Activated CD4-positive, alpha-beta T cell treated with anti-CD3 and anti-CD28 coated beads, Interleukin-2, Interleukin-4, amounts not matched to agents 100 ng/mL and 50 ng/mL, durations not matched to agents 16 hours and 8 hours (primary cell): ENCODE measurements at regions not wholly inside any gene's neighbourhood (a gene's known extent, or its start where the extent isn't known, plus 50 kb on each side); places are given as distances from the start of the nearest gene placed in this dataset.

Source experiments
- DNase-seq: peaks from one replicate; pipeline ENCODE4 v3.0.0-alpha.2; 2020; ENCODE audit warnings: low spot score

- DNase-seq: no peak
Measured at GRCh38 chr16:50956637-50957036, 194.4 kb downstream of the SALL1 start.

DNA sequence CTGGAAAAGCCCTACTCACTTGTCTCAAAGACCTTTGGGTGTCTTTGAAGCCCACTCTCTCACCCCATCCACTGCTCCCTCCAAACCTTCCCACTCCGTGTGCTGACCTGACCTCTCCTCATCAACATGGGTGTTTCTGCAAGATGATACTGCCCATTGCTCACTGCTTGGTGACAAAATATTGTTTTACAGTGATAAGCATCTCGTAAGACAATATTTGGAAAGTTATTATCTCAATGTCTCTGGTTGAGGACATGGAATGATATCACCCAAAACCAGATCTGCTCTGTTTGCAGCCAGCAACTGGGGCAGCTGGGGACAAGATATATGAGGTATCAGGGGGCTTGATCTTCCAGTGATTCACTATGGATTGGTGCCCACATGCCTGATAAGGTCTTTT, 195.8 kb downstream of the SALL1 start:
- DNase-seq: no peak

DNA sequence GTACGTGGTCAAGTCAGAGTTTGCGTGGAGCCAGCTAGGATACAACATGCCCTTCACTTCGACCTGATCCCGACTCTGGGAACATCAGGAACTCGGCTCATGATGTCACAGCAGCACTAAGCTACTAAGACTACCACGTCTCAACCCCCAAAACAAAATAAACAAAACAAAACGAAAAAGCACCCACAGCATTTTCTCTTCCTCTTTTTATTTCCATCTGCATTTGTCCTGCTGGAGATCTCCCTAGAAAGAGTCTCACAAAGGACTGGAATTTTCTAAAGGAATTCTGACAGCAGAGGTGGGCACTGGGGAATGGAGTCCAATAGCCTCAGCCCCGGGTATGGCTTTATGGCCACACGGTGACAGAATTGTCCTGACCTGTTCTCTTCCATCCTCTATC, 196.6 kb downstream of the SALL1 start:
- no peak for DNase-seq

GRCh38 chr16:50953290-50953689, 197.8 kb downstream of the SALL1 start:
- DNase-seq: no peak

- DNase-seq: no peak
Measured at GRCh38 chr16:50950955-50951354, 200.1 kb downstream of the SALL1 start.

GRCh38 chr16:50948268-50948930, 202.7 kb downstream of the SALL1 start:
- no peak for DNase-seq

- DNase-seq: no peak
Measured at GRCh38 chr16:50947826-50948225, 203.2 kb downstream of the SALL1 start.

DNA sequence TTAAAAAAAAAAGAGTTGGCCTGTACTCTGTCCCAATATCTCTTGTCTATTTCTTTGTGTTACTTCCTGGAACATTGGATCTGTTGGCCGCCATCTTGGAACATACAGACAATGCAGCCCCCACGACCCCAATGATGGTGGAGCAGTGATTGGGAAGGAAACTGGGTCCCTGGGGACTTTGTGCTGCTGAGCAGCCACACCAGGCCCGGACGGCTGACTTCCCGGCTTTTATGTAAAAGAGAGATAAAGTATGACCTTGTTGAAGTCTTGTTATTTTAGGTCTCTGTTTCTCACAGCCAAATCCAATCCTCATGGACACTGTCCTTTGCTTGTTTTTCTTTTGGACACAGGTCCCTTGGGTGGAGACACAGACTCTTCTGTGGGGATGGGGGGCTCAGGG, 204.5 kb downstream of the SALL1 start:
- no peak for DNase-seq

DNA sequence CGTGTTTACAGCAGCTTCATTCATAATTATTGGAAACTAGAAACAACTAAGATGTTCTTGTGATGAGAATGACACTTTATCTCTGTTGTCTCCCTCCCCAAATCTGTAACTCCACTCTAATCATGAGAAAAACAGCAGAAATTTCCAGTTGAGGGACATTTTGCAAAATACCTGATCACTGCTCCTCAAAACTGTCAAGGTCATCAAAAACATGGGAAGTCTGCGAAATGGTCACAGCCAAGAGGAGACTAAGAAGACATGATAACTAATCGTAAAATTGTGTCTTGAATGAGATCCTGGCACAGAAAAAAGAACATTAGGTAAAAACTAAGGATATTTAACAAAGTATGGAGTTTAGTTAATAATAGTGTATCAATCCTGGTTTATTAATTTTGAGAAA, 204.2 kb downstream of the CYLD start:
- no peak for DNase-seq

- DNase-seq: no peak
Measured at GRCh38 chr16:50945171-50945570, 203.3 kb downstream of the CYLD start.

GRCh38 chr16:50944436-50944835, 202.6 kb downstream of the CYLD start:
- no peak for DNase-seq

DNA sequence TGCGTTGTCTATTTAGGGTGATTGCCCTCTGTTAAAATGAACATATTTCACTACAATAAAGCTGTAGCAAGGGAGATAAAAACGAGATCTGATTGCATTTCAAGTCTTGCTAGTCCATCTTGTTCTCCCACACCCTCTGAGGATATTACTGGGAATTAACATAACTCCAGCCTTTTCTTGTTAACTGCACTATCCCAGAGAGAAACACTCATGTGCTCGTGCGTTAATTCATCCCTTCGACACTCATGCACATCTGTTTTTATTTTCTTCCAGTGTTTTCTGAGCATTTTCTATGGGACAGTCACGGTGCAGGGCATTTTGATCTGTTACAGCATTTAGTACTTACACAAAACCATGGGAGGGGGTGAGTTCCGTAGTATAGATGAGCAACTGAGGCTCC, 202.1 kb downstream of the CYLD start:
- no peak for DNase-seq

DNA sequence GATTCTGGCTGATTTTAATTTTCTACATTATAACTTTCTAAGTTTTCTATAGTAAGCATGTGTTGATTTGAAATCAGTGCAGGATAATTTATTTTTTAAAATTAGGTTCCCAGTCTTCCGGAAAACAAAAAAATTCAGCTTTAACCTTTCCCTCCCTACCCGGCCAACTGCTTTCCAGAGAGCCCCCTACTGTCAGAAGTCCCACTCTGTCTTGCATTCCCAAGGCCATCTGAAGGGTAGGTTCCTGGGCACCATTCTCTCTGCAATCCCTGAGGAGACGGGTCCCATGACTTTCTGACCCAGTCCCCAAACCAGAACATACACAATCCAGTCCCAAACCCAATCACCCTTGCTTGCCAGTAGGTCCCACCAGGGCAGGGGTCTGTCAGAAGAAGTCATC, 200.3 kb downstream of the CYLD start:
- DNase-seq: no peak

DNA sequence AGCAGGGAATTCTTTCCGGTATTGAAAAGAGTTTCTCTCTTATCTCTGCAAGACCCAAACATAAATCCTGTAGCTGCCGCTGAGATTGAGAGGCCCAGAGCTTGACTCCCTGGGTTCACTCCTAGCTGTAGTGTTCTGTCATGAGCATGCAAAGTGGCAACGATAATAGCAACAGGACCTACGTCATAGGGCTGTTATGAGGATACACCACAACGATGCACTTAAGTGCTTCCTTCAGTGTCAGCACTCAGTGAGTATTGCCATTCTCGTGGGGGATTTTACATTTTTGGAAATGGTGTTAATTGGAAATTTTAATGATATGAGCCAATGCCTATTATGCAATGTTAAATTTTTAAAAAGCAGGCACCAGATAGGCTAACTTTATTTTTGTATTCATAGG, 199.8 kb downstream of the CYLD start:
- no peak for DNase-seq

DNA sequence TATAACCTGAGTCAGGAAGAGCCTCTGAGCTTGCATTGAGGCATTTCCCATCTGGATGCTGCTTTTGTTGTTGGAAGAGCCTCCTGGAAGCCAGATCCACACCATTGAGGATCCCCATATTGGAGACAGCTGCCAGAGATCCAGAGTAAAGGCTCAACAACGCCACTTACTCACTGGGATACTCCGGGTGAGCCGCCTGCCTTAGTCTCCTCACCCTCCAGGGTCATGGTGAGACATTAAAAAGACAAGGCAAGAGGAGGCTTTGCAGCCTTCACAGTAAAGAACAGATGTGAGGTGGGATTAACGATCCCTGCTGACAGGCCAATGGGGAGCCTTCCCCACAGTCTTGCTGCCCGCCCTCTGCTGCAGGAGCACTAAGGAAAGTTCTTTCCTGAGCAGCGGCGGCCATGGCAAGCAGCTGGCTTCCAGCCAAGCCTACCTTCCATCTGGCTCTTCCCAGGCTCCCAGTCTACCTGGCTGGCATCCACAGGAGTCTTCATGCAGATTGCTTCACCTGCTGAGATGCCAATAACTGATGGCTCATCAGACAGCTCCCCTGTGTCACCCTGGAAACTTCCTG, 198.5 kb downstream of the CYLD start:
- no peak for DNase-seq

DNA sequence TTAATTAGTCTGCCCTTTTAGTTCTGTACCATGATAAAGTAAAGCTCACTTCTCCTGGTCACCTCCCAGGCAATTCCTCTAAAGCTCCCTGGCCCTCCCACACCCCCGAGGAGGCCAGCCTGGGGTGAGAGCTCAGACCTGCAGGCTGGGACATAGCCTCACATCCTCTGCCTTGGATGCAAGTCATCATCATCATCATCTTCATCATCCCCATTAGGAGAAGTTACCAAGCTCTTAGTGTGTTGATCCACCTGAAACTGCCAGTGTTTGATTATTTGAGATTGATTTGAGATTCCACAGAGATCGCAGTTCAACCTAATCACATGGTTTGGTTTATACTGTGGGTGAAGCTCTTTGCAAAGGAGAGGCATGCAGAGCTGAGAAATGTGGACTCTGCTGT, 197.5 kb downstream of the CYLD start:
- DNase-seq: no peak

GRCh38 chr16:50938932-50939331, 197.0 kb downstream of the CYLD start:
- DNase-seq: no peak

GRCh38 chr16:50933262-50933661, 191.4 kb downstream of the CYLD start:
- DNase-seq: no peak

- DNase-seq: no peak
Measured at GRCh38 chr16:50932348-50932935, 190.6 kb downstream of the CYLD start.

- no peak for DNase-seq
Measured at GRCh38 chr16:50928065-50928464, 186.2 kb downstream of the CYLD start.

- no peak for DNase-seq
Measured at GRCh38 chr16:50925758-50926357, 184.0 kb downstream of the CYLD start.

DNA sequence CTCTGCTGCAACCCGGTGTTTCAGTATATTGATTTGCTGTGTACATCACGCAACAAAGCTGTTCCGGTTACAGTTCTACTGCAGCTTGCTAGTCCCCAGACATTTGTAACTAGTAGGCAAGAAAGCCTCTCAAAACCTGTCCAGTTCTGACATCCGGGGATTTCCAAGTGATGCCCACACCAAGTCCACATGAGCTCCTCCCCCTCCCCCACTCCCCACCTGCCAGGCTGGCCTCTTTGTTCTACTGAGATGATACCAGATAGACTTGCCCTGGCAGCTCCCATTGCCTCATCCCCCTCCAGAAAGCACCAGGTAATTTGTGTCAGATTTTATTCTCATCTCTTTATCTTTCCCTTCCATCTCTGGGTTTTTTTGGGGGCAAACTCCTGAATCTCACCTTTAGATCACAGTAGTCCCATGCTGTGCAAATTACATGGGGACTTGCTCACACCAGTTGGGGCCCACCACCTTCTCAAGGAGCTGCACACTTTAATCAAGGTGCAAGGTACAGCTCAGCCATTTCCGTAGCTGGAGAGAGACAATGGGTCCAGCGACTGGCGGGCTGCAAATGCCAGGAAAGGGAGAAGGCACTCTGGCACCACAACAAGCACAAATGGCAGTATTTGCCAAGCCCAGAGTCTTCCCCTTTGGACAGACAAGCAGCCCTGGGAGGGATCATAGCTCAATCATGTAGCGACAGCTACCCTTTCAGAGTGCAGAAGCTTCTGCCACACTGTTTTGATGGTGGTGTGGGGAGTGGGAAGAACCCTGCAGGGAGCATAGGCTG, 183.1 kb downstream of the CYLD start:
- no peak for DNase-seq
